ENCODE measurements at regions not wholly inside any gene's neighbourhood (a gene's known extent, or its start where the extent isn't known, plus 50 kb on each side); places are given as distances from the start of the nearest gene placed in this dataset.

DNA sequence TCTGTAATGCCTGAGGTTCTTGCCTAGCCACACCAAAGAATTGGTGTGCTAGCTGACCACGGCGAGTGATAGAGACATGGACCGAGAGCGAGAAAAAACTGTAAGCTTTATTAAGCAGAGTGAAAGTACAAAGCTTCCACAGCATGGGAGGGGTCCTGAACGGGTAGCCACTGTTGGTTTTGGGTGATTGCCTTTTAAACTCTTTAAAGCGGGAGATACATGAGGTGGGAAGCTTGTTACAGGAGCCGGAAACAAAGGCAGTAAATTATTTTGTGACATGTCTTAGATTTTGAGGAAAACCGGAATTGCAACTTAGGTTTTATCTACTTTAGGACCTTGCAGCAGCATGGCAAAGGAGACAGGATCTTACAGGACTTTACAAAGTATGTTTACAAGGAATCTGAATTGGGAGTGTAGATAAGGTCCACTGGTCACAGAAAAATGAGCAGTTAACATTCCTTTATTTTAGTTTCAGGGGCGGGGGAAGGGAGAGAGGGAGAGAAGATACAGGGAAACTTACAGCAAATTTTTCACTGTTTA is 252.7 kb upstream of the MBL2 start:
- peak in 1 of 3 donors; percentile 73 for DNase-seq (ENCODE audit: low read depth in 3 of 3, low spot score in 2 of 3)

DNA sequence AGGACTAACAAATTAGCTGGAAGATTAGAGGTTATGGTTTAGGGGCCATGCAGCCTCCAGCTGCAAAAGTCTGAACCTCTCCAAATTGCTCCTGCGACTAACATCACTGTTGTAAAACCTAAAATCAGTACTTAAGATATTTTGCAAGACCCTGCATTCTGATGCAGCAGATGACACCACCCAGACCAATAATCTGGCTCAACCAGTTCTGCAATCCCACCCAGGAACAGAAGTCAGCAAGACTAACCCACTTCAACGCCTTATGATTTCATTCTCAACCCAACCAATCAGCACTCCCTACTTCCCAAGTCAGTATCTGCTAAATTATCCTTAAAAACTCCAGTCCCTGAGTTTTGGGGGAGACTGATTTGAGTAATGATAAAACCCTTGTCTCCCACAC is 250.8 kb upstream of the MBL2 start:
- DNase-seq (ENCODE audit: low read depth in 3 of 3, low spot score in 2 of 3), result no peak

DNA sequence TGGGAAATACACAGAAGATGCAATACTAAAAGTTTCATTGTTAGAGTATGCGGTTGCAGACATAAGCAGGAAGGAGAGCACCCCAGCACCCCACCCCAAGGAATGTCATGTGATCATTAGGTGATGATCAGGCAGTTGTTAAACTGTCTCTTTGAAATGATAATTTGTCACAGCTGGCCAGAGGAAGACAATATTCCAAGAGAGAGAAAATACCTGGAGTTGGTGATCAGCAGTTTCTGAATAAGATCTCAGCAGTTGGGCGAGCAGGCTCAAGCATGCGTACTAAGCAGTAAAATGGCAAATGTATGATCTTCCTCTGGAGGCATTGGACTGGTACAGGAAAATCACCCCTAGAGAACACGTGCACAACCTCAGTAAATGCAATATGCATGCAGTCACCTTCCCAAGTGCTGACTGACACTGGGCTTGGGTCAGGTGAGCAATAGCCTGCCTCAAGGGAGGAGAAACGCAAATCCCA is 250.1 kb upstream of the MBL2 start:
- DNase-seq (ENCODE audit: low read depth in 3 of 3, low spot score in 2 of 3), result no peak

DNA sequence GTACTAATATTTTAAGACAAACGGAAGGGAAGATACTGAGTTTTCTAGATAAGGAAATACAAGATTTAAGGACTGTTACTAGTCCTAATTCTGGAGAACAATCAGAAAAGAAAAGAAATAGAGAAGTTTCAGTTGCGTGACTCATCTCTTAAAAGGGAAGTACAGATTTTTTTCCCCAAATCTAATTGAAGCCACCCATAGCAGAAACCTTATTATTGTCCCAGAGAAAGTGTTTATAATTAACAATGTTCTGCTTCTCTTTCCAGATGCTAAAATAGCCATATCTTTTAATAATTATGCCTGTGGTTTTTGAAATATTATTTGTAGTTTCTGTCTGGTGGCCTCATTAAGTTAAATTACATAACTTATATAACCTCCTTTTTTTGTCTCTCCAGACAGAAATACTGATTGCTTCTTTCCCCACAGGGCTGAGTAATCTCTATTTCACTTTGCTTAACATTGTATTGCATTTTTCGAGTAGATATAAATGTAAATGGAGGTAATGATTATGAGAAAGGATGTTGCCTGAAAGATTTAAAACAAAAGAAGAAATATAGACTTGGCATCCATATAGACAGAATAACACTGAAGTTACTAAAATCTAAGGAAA is 240.7 kb upstream of the MBL2 start:
- DNase-seq (ENCODE audit: low read depth in 3 of 3, low spot score in 2 of 3), result no peak

DNA sequence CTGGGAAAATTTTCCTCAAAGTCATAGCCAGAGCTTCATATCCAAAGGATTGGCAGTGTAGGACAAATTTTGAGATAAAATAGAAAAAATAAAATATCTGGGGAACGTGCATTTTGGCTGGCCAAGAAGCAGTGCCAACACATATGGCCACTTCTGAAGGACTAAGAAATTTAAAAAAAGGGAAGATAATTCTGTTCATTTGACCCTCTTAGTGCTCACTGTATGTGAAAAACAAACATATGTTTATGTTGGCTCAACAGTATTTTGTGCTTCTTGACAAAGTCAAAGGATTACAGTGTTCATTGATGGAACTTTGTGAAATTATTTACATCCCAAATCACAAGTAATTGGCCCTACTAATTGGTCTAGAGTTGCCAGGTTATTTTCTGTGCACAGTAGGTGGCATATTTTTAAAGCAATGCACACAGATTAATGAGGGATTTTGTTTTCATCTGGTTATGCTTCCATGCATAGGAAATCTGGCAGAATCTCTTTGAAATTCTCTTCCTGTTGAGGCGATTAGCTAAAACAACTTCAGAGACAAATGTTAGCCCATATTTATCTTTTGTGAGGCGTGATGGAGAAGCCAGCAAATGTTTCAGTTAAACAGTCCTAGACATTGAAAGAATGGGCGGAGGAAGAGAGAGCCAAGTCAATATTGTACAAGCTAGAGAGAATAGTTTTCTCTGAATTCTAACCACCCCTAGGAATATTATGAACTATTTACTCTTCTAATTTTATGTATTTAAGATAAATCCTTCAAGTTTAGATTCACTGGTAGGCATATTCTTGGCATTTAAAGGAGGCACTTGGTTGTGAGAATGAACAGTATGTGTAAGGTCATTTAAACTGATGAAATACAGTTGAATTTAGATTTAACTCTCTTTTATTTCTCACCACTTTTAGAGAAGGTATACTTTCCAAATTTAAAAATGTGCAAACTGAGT is 237.7 kb upstream of the MBL2 start:
- no peak for DNase-seq (ENCODE audit: low read depth in 3 of 3, low spot score in 2 of 3)

DNA sequence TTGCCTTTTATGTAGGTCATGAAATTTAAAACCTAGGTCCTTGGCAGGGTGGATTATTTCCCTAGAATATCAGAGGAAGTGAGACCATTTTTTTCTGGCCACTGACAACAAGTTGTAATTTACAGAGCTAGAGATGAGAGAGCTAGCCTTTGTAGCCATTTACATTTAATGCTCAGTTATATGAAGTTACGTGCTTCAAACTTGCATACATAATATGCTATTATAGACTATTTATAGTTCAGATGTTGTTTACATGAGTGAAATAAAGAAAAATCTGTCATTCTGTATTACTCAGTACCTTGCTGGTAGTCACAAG is 234.9 kb upstream of the MBL2 start:
- no peak for DNase-seq (ENCODE audit: low read depth in 3 of 3, low spot score in 2 of 3)

DNA sequence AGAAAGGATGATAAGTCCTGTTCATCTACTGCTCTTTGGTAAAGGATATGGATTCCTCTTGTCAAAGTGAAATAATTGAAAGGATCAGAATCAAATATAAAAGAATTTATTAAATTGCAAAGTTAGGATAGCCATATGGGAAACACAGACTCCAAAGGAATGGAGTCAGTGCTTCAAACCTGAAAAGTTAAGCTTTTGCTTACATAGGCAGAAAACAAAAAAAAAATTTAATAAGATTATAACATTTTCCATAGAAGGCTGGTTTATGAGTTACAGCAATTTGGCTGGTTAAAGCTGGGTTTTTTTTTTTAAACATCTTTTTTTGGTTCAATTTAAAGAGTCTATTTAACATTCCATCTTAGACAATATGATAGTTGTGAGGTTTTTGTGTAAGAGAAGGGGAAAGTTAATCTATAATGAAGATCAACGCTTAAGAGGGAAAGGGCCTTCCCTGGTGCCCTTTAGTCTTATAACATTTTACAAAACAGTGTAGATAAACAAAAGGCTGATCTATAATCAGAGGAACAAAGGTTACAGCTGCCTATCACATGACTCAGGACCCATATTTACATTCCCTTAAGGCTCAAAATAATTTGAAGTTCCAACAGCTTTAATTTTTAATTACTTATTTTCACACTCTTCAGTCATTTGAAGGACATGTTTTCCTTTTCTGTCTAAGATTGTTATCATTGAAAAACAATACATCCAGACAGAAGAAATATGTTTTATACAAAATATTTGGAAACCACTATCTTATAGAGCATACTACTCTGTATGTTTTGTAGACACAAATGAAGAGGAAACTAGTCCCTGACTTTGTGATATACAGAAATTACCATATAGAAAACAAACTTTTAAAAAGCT is 234.3 kb upstream of the MBL2 start:
- no peak for DNase-seq (ENCODE audit: low read depth in 3 of 3, low spot score in 2 of 3)

DNA sequence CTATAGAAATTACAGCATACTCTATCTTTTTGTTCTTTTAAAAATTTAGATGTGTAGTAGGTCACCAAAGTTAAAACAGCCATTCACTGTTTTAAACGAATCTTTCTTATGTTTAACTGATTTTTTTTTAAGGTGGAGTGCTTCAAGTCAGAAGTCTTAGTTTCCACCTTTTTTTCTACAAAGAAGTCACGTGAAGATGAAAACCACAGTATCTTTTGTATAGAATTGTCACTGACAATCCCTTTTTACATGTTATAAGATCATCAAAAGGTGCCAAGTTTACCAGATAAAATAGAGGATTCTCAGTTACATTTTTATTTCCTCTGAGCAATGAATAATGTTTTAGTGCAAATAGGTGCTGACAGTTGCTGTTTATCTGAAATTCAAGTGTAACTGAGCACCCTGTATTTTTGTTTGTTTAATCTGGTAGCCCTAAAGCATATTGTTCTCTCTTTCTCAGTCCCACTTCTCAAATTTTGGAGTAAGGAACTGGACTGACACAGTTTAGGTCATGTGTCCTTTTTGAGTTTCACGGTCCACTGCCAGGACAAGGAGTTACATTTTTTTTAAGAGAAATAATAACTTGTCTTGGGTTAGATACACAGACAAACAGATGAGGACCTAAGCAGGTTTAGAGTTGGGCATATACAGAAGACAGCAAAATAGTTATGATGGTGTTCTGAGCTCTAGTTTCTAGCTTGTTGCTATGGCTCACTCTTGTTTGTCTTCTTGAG is 233.2 kb upstream of the MBL2 start:
- DNase-seq (ENCODE audit: low read depth in 3 of 3, low spot score in 2 of 3), result no peak

DNA sequence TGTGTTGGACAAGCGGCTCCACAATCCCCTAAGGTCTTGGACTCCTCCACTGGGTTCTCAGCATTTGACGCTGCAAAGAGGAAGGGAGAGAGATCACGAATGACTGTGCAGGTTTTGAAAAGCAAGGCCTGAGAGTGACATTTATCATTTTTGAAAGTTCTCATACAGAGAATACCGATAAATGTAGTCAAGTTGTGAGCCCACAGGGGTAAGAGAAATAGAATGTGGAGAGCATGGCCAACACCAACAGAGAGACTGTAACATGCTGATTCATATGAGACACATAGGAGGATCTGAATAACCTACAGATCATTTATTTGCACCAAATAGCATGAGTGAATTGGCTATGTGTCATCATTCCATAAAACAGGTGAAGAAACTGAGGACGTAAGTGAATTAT is 230.5 kb upstream of the MBL2 start:
- no peak for DNase-seq (ENCODE audit: low read depth in 3 of 3, low spot score in 2 of 3)

DNA sequence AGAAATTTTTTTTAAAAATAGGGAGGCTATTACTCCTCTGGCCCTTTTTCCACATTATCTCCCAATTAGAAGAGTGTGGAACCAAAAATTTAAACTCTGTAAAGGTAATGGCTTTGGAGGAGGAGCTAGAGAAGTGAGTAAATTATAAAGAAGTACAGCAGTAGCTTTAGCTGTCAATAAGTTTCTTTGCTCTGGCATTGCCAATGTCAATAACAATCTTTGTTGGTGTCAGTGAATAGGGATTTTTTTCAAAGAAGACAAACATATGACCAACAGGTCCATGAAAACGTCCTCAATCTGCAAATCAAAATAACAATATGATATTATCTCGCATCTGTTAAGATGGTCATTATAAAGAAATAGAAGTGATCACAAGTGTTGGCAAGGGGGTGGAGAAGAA is 227.1 kb upstream of the MBL2 start:
- no peak for DNase-seq (ENCODE audit: low read depth in 3 of 3, low spot score in 2 of 3)

DNA sequence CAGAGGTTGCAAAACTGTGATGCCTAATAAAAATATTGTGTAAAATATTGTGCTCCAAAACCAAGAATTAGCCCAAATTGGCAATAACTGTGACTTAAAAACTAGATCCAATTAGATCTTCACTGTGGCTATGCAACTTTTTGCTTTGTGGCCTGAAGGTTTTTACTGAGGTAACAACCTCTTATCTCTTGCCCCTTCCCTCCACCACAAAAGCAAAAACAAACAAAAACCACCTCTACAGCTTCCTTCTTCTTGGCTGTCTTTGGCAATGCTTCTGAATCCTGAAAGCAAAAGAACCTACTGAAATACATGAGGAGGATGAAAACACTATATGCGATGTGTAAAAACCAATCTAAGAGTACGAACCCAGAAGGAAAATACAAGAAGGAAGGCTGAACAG is 226.7 kb upstream of the MBL2 start:
- no peak for DNase-seq (ENCODE audit: low read depth in 3 of 3, low spot score in 2 of 3)

DNA sequence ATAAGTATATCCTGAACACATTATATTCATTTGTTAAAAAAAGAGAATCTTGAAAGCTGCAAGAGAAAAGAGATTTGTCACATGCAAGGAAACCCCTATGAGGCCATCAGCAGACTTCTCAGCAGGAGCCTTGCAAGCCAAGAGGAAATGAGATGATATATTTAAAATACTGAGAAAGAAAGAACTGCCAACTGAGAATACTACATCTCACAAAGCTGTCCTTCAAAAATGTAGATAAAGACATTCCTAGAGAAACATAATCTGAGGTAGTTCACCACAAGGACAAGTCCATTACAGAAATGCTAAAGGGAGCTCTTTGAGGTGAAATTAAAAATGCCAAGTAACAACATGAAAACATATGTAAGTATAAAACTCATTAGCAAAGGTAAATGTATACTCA is 224.4 kb upstream of the MBL2 start:
- DNase-seq (ENCODE audit: low read depth in 3 of 3, low spot score in 2 of 3), result no peak

DNA sequence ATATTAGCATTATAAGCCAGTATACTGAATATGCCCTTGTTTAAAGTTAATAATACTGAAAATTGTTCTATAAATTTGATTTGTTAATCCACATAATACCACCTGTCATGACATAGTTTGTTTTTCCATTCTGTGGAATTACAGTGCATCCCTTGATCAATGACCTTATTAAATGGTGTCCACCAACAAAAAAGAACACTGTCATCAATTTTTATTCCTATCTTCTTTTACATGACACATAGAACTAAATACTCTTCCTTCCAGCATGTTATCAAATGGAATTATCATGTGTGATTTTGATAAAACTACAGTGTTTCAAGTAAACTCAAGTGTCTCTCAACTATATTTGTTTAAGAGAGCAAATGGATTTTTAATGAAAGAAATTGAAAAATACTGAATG is 221.8 kb upstream of the MBL2 start:
- DNase-seq (ENCODE audit: low read depth in 3 of 3, low spot score in 2 of 3), result no peak

DNA sequence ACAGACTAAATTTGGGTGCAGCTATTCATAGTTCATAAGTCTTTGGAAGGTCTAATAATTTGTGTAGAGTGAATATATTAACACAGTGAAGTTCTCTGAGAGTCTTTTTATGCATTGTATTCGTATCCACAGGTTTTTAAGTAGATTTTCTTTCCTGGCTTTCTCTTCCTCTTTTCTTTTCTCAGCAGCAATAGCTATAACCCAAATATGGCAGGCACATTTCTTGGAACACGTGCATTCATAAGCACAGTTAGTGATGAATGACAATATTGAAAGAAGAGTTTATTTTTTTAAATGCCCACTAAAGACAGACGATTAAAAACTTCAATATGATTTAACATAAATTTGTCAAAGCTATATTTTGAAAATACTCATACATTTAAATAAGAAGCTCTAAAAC is 220.5 kb upstream of the MBL2 start:
- no peak for DNase-seq (ENCODE audit: low read depth in 3 of 3, low spot score in 2 of 3)

DNA sequence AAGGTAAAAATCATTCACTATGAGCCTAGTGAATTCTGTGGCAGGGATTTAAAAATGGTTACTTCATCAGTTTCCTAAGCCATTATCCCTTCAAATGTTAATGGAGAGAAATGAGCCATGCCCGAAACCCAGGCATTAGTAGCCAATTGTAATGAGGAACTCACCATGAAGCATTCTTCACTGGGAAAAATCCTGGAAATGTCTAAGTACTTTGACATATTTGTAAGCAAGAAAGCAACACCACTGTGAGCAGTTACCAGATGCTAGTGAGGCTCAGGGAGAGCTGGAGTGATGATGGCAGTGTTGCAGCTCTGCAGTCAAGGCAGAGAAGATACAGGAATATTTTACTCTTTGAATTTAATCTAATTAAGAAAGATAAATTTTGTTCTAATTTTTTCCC is 220.0 kb upstream of the MBL2 start:
- no peak for DNase-seq (ENCODE audit: low read depth in 3 of 3, low spot score in 2 of 3)

DNA sequence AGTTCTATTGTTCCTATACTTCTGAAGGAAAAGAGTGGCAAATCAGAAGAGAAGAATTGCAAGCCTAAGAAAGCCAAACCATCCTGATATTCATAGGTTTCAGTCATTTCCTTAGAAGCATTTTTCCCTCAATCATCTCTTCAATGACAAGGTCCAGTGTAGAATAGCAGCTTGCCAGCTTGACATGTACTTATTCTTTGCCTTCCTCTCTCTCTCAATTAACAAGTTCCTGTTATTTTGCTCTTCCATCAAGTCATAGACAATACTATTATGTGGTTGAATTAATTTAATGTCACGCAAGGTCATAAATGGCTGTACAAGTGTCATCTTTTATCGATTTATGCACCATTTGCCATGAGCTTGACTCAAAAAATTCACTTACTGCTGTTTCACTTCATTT is 216.3 kb upstream of the MBL2 start:
- no peak for DNase-seq (ENCODE audit: low read depth in 3 of 3, low spot score in 2 of 3)

DNA sequence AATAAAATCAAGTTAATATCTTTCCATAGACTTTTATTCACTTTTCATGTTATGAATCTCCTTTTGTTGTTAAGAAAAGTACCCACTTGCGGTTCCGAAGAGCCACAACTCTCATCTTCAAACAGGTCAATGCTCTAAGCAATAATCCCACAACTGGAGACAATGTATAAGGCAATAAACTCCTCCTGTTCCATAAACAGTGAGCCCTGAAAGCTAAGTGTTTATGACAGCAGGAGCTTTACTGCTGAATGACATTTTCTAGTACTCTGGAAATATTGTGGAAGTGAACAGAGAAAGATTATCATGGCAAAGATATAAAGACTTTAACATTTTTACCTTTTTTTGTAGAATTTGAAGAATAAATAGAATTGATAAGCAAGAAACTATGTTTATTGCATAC is 213.5 kb upstream of the MBL2 start:
- DNase-seq (ENCODE audit: low read depth in 3 of 3, low spot score in 2 of 3), result no peak

DNA sequence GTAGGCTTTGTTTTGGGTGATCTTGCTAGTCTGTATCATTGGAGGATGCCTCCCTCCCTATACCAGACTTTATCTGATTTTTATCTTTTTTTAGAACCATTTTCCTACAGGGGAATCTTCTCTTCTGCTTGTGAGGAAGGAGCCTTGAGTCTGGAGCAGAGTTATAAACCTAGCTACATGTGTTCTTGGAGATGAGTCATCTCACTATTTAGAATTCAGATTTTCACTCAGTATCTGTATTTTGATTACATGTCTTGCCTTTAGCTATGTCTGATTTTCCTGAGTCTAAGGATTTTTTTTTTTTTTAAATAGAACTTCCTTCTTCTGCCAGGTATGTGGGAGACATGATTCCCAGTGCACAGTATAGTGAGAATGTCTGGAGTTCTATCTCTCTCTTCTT is 211.6 kb upstream of the MBL2 start:
- no peak for DNase-seq (ENCODE audit: low read depth in 3 of 3, low spot score in 2 of 3)

DNA sequence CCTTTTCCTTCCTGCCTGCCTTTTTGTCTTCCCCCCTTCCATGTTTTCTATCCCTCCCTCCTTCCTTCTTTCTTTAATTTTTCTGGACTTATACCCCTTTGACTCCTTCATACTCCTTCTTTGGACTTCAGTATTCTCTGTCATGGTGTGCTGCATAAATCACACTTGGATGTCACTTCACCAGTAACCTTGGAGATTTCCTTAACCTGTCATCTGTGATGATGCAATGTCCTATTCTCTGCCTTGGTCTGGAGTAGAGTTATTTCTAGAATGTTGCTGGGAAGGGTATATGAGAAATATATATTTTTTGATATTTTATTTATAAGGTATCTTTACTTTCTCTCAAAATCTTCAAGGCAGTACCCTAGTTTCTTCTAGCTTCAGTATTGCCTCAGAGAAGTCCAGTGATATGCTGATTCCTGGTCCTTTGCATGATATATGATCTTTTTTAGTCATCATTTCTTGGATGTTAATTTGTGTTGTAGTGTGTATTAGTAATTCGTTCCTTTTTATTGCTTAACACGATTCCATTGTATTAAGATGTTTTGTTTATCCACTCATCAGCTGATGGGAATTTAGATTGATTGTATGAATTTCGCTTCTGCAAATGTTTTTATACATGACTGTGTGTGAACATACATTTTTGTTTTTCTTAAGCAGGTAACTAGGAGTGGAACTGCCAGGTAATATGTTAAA is 206.9 kb upstream of the MBL2 start:
- DNase-seq (ENCODE audit: low read depth in 3 of 3, low spot score in 2 of 3), result no peak

DNA sequence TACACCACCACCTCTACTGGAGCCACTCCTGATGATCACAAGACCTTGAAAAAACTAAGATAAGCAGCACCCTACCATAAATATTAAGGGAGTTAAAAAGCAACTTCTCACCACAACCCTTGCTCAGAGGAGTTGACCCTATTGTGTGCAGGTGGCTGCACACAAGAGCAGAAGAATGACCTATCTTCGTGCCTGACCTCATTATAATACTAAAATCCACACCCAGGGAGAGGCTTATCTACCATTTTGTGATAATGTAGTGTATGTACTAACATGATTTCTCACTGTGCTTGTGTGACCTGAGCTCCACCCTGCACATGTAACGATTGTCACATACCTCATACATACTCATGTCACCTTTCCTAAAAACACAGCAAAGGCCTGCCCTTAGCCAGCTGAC is 205.0 kb upstream of the MBL2 start:
- DNase-seq (ENCODE audit: low read depth in 3 of 3, low spot score in 2 of 3), result no peak
